ENCODE measurements at regions not wholly inside any gene's neighbourhood (a gene's known extent, or its start where the extent isn't known, plus 50 kb on each side); places are given as distances from the start of the nearest gene placed in this dataset.

DNA sequence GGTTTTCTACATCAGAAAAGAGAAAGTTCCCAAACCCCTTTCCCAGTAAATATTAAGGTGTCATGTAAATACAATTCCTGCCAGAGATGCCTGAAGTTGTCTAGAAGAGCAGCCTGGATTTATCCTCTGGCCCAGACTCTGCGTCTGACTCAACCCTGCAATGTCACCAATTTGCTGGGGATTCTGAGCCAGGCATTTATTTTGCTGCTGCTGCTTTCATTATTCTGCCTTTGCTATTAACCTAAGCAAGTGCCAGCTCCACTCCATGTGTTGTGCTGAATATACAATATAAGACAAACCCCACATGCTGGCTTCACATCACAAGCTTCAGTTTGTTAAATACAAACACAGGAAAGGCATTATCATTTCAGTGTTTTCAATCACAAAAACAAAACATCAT, 59.1 kb downstream of the ELAPOR2 start:
- H3K27ac ChIP-seq, result no peak overlapping the region
- peak in 2 of 8 donors; percentile 37 to 47 for ATAC-seq

DNA sequence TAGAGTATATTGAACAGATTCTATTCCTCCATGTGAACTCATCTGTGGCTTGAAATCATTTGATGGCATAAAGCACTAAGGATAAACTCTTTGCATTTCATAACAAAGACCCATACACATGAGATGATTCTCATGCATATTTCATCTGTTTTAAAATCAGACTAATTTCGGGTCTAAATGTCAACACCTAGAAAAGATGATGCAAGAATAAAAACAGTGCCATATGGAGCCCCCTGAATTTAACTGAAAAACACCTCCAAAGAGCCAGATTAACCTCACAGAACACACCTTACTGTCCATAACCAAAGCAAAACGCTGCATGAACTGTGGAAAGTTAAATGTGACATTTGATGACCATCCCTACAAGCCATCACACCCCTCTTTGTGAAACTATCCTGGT, 59.7 kb downstream of the ELAPOR2 start:
- intact Hi-C loops (cut with DNase I), result loop anchor here in 1 of 10 donors (10.0 kb wide), 1 partner anchor 55 kb away; the partner anchor contains the start of gene ELAPOR2
- peaks cover 0 to 36% (median 20%) of the 10 kb centered on the region in 9 donors for H3K4me1 ChIP-seq
- H3K36me3 ChIP-seq, result no peaks in the 10 kb centered on the region
- WGBS, 2 donors, result 80 to 81% methylated on average over 2 of the region's 2 CpGs
- TF ChIP-seq, protein P1, sequence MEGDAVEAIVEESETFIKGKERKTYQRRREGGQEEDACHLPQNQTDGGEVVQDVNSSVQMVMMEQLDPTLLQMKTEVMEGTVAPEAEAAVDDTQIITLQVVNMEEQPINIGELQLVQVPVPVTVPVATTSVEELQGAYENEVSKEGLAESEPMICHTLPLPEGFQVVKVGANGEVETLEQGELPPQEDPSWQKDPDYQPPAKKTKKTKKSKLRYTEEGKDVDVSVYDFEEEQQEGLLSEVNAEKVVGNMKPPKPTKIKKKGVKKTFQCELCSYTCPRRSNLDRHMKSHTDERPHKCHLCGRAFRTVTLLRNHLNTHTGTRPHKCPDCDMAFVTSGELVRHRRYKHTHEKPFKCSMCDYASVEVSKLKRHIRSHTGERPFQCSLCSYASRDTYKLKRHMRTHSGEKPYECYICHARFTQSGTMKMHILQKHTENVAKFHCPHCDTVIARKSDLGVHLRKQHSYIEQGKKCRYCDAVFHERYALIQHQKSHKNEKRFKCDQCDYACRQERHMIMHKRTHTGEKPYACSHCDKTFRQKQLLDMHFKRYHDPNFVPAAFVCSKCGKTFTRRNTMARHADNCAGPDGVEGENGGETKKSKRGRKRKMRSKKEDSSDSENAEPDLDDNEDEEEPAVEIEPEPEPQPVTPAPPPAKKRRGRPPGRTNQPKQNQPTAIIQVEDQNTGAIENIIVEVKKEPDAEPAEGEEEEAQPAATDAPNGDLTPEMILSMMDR (IDR thresholded peaks at IDR 0.05), result no peak
- no peak overlapping the region for H3K27ac ChIP-seq
- no peaks in the 10 kb centered on the region for H3K9me3 ChIP-seq
- ATAC-seq (no peak), DNase-seq (no peak)
- H3K27me3 ChIP-seq, result no peaks in the 10 kb centered on the region
- H3K4me3 ChIP-seq, result no peak overlapping the region

More for the DNA sequence above, 59.1 kb downstream of the ELAPOR2 start:
- H3K27me3 ChIP-seq, result no peaks in the 10 kb centered on the region
- no peak for DNase-seq
- H3K9me3 ChIP-seq, result no peaks in the 10 kb centered on the region
- intact Hi-C loops (cut with DNase I), result loop anchor here in 1 of 10 donors (10.0 kb wide), 1 partner anchor 54 kb away; the partner anchor contains the start of gene ELAPOR2
- TF ChIP-seq, protein P1 (IDR thresholded peaks at IDR 0.05), result no peak
- 42 to 45% methylated on average over 1 of the region's 1 CpG for WGBS, 2 donors
- H3K36me3 ChIP-seq, result no peaks in the 10 kb centered on the region
- peaks cover 0 to 38% (median 20%) of the 10 kb centered on the region in 9 donors for H3K4me1 ChIP-seq
- H3K4me3 ChIP-seq, result no peak overlapping the region

DNA sequence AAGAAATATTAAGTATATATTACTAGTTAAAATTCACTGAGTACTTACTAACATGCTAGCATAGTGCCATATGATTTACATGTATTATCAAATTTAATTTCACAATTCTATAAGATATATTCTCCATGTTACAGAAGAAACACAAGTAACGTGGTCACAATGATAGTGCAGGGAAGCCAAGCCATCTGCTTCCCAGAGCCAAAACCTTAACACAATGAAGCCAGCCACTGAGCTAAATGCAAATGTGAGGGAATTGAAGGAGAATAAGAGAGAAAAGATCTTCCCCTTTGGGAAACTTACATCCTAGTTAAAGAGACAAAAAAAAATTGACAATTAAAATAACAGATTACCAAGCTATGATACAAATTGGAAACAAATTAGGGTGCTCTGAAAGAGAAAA, 63.6 kb downstream of the ELAPOR2 start:
- TF ChIP-seq, protein P1 (IDR thresholded peaks at IDR 0.05), result no peak
- DNase-seq (no peak), ATAC-seq (no peak)
- no peaks in the 10 kb centered on the region for H3K36me3 ChIP-seq
- H3K27me3 ChIP-seq, result no peaks in the 10 kb centered on the region
- peaks cover 0 to 24% (median 5%) of the 10 kb centered on the region in 9 donors for H3K4me1 ChIP-seq
- no peaks in the 10 kb centered on the region for H3K9me3 ChIP-seq
- H3K4me3 ChIP-seq, result no peak overlapping the region
- 76 to 84% methylated on average over 1 of the region's 1 CpG for WGBS, 2 donors
- intact Hi-C loops (cut with DNase I), result no loop called here
- no peak overlapping the region for H3K27ac ChIP-seq

DNA sequence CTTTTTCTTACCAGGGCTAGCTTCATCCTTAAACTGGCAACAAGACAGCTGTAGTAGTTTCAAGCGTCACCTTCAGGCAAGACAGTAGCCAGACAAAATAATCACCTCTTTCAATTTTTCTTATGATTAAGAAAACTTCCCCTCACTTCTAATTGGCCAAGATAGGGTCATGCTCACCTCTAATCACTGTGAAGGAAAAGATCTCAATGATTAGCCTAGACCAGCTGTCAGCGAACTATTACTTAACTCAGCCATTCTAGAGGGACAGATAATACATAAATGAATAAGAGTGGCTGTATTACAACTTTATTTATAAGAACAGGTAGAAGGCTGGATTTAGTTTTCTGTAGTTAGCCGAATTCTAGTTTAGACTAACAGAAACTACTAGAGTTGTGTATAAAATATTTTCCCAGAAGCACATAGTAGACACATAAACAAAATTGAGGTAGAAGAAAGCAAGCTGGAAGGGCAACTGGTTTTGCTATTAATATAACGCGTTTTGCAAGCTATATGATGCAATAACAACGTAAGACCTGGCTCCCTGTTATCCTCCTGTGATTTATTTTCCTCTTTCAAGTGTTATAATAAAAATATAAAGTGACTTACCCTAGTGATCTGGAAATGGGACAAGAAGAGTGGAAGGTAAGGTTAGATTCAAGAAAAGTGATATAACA, 64.3 kb downstream of the ELAPOR2 start:
- H3K9me3 ChIP-seq, result no peaks in the 10 kb centered on the region
- no peak overlapping the region for H3K4me3 ChIP-seq
- WGBS, 2 donors, result 84 to 89% methylated on average over 6 of the region's 6 CpGs
- intact Hi-C loops (cut with DNase I), result no loop called here
- no peak for DNase-seq
- peaks cover 0 to 18% (median 0%) of the 10 kb centered on the region in 9 donors for H3K4me1 ChIP-seq
- TF ChIP-seq, protein P1 (IDR thresholded peaks at IDR 0.05), result no peak
- H3K27ac ChIP-seq, result no peak overlapping the region
- no peaks in the 10 kb centered on the region for H3K36me3 ChIP-seq
- no peak for ATAC-seq
- H3K27me3 ChIP-seq, result no peaks in the 10 kb centered on the region

Data from heart right ventricle (tissue), 16 donors.